ENCODE measurements at regions not wholly inside any gene's neighbourhood (a gene's known extent, or its start where the extent isn't known, plus 50 kb on each side); places are given as distances from the start of the nearest gene placed in this dataset.
"Not testable (repeated sequence)": the region's sequence is repeated elsewhere in the genome, so short reads cannot be mapped to it uniquely, and the experiment has no call there.

DNA sequence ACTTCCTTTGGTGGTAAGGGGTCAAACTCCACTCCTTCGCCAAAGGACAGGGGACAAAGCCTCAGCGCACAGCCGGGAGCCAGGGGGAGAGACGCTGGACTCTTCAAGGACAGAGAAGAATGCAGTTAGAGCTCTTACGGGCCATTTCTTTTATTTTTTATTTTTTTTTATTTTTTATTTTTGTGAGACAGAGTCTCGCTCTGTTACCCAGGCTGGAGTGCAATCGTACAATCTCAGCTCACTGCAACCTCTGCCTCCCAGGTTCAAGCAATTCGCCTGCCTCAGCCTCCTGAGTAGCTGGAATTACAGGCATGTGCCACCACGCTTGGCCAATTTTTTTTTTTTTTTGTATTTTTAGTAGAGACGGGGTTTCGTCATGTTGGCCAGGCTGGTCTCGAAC lies 93.2 kb upstream of the RPH3AL start, which contains the start of gene RFLNB:
RFLNB (minus strand) TSS at position 101 of the 400 bp plus-strand sequence.
- WGBS, 3 donors, result 87 to 91% (median 88%) methylated on average over 11 to 12 of the region's 12 CpGs
- not testable (repeated sequence) for DNase-seq, H3K4me1 ChIP-seq

DNA sequence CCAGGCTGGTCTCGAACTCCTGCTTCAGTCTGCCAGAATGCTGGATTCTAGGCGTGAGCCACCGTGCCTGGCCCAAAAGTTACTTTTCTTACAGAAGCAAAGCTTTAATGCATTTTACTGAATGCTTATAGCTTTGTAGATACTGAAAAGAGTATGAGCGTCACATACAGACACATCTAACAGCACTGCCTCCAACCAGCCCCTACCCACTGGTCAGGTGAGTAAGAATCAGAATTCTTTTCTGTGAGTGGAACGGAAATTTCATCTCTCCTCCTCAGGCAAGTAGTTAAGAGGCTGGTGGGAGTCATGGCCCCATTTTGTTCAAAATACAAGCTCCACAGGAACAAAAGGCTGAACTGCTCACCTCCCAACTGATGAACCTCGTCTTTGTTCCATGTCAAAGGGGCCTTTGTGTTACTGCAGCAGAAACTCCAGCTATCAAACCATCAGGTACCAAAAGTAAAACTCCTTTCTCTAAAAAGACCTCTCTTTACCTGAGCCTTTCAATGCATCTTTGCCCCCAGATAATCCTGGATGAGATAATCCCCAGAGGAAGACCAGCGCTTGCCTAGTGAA lies 92.4 kb upstream of the RPH3AL start:
- H3K36me3 ChIP-seq (ENCODE audit: insufficient read depth in 1 of 2, low read depth in 1 of 2), result peaks cover 0 to 23% of the 10 kb centered on the region in 2 donors
- ATAC-seq, result no peak

More for the DNA sequence above, 93.2 kb upstream of the RPH3AL start, which contains the start of gene RFLNB:
- H3K4me3 ChIP-seq; H3K27ac ChIP-seq; ATAC-seq; H3K9me3 ChIP-seq; H3K27me3 ChIP-seq (ENCODE audit: insufficient read depth in 3 of 3, low read length in 2 of 3); intact Hi-C loops (cut with DNase I): not testable (repeated sequence)
- H3K36me3 ChIP-seq (ENCODE audit: insufficient read depth in 1 of 2, low read depth in 1 of 2), result peaks cover 0 to 23% of the 10 kb centered on the region in 2 donors

DNA sequence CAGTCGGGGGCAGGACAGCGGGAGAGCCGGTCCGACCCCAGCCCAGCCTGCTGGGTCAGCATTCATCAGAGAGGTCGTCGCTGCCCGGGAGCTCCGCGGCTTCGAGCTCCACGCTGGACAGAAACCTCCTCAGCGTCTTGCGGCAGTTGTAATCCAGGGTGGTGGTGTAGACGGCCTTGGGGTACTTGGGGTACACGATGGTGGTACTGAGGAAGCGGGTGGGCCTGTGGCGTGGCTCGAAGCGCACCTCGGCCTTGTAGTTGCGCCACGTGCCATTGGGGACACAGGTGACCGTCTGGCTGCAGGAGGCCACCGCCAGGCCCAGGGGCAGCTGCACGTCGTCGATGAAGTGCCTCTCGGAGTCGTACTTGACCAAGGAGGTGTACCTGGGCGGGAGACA lies 90.5 kb upstream of the RPH3AL start:
- Histone ChIP-seq H3K36me3 (ENCODE audit: insufficient read depth in 1 of 2, low read depth in 1 of 2) (peaks cover 0 to 23% of the 10 kb centered on the region in 2 donors), H3K9me3 (no peaks in the 10 kb centered on the region), H3K4me3 (no peak overlapping the region), H3K27ac (no peak overlapping the region), H3K4me1 (no peaks in the 10 kb centered on the region), H3K27me3 (ENCODE audit: insufficient read depth in 3 of 3, low read length in 2 of 3) (no peaks in the 10 kb centered on the region)
- TF ChIP-seq, protein P1, sequence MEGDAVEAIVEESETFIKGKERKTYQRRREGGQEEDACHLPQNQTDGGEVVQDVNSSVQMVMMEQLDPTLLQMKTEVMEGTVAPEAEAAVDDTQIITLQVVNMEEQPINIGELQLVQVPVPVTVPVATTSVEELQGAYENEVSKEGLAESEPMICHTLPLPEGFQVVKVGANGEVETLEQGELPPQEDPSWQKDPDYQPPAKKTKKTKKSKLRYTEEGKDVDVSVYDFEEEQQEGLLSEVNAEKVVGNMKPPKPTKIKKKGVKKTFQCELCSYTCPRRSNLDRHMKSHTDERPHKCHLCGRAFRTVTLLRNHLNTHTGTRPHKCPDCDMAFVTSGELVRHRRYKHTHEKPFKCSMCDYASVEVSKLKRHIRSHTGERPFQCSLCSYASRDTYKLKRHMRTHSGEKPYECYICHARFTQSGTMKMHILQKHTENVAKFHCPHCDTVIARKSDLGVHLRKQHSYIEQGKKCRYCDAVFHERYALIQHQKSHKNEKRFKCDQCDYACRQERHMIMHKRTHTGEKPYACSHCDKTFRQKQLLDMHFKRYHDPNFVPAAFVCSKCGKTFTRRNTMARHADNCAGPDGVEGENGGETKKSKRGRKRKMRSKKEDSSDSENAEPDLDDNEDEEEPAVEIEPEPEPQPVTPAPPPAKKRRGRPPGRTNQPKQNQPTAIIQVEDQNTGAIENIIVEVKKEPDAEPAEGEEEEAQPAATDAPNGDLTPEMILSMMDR (IDR thresholded peaks at IDR 0.05), result no peak
- 94 to 96% (median 95%) methylated on average over 30 of the region's 30 CpGs for WGBS, 3 donors
- no peak for ATAC-seq
- DNase-seq, result no peak
- intact Hi-C loops (cut with DNase I), result no loop called here

More for the DNA sequence above, 92.4 kb upstream of the RPH3AL start:
- Histone ChIP-seq H3K27me3 (ENCODE audit: insufficient read depth in 3 of 3, low read length in 2 of 3) (no peaks in the 10 kb centered on the region), H3K4me1 (no peaks in the 10 kb centered on the region), H3K9me3 (no peaks in the 10 kb centered on the region), H3K27ac (no peak overlapping the region), H3K4me3 (no peak overlapping the region)
- TF ChIP-seq, protein P1 (IDR thresholded peaks at IDR 0.05), result no peak
- intact Hi-C loops (cut with DNase I), result no loop called here
- DNase-seq, result no peak
- 93 to 95% (median 93%) methylated on average over 7 of the region's 7 CpGs for WGBS, 3 donors

DNA sequence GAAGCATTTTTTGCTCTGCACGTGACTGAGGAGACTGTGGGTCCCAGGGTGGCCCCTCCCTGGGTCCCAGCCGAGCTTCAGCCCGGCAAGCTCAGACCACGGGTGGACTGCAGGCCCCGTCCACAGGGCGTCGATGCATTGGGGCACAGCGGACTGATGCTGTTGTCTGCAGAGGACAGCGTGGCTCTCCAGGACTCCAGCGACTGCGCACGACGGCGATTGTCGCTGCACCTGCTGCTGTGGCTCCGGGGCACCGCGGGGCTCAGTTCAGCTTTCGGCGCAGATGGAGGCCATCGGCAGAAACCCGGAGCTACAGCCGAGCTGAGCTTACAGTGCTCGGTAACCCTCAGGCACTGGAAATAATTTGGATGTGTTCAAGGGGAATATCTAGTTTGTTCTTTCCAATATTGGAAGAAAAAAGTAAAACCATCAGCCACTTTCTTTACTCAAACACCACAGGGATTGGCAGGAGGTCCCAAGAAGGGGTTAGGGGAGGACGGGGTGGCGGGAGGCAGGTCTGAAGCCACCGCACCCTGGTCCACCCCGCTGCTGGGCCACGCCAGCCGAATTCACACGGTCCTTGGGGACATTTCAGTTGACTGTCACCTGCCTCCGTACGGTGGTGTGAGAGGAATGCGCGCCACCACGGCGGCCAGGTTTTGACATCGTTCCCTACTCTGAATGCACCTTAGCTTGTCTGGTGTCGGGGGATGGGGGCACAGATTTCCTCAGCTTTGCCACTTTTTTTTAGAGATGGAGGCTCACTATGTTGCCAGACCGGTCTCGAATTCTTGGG lies 88.7 kb upstream of the RPH3AL start:
- TF ChIP-seq, protein P1 (IDR thresholded peaks at IDR 0.05), result no peak
- Histone ChIP-seq H3K27ac (no peak overlapping the region), H3K4me3 (no peak overlapping the region), H3K27me3 (ENCODE audit: insufficient read depth in 3 of 3, low read length in 2 of 3) (no peaks in the 10 kb centered on the region), H3K36me3 (ENCODE audit: insufficient read depth in 1 of 2, low read depth in 1 of 2) (peaks cover 0 to 23% of the 10 kb centered on the region in 2 donors), H3K9me3 (no peaks in the 10 kb centered on the region), H3K4me1 (no peaks in the 10 kb centered on the region)
- 91 to 94% (median 92%) methylated on average over 41 of the region's 41 CpGs for WGBS, 3 donors
- DNase-seq (no peak), ATAC-seq (no peak)
- intact Hi-C loops (cut with DNase I), result no loop called here

DNA sequence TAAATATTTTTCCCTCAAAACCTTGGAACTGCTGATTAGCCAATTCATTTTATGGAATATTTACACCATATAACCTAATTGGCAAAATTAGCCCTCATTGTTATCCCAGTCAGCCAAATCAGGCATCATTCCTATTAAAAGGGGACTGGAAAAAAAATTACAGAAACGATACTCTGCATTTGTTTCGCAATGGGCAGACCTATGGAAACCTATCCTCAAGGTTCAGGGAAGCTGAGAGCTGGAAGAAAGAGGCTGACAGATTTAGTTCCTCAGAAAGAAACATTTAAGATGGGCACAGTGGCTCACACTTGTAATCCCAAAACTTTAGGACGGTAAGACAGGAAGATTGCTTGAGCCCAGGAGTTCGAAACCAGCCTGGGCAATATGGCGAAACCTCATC lies 85.6 kb upstream of the RPH3AL start:
- Histone ChIP-seq H3K4me3 (no peak overlapping the region), H3K27me3 (ENCODE audit: insufficient read depth in 3 of 3, low read length in 2 of 3) (no peaks in the 10 kb centered on the region), H3K27ac (no peak overlapping the region), H3K36me3 (ENCODE audit: insufficient read depth in 1 of 2, low read depth in 1 of 2) (peaks cover 0 to 9% of the 10 kb centered on the region in 2 donors), H3K4me1 (no peaks in the 10 kb centered on the region), H3K9me3 (peaks cover 10% of the 10 kb centered on the region)
- ATAC-seq (no peak), DNase-seq (no peak)
- intact Hi-C loops (cut with DNase I), result no loop called here
- 82 to 92% (median 90%) methylated on average over 5 of the region's 5 CpGs for WGBS, 3 donors
- TF ChIP-seq, protein P1 (IDR thresholded peaks at IDR 0.05), result no peak
